Posterior cingulate gyrus (tissue), 11 donors: ENCODE measurements at regions not wholly inside any gene's neighbourhood (a gene's known extent, or its start where the extent isn't known, plus 50 kb on each side); places are given as distances from the start of the nearest gene placed in this dataset.
"Not testable (repeated sequence)": the region's sequence is repeated elsewhere in the genome, so short reads cannot be mapped to it uniquely, and the experiment has no call there.

Experiments used
- DNase-seq, 10 donors: peaks; one replicate each; pipeline versions ENCODE4 v3.0.0 to v3.0.0-alpha.2; 2020 to 2021; ENCODE audit warnings: mixed read lengths in 3 of 10
- intact Hi-C: fragments of 100-400 bp; cut with DNase I; formaldehyde crosslinking; loops from one replicate; pipeline ENCODE4 v1.15.1; 2023

DNA sequence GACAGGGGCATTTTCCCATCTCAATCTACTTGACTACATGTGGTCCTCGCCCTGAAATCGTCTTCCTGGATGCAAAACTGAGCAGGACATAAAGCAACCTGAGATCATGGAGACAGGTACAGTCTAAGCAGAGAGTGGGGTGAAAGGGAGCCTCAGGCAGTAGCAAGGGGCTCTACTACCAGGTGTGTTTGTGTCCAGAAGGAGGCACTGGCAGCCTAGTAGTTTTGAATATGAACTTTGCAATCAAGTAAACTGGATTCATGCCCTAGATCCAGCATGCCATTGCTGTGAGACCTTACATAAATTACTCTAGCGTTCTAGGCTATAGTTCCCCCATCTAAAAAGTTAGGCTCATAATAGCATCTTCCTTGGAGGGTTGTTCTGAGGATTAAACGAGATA lies 147.4 kb downstream of the TXNL1 start:
- intact Hi-C loops: no loop called here
- DNase-seq: no peak

DNA sequence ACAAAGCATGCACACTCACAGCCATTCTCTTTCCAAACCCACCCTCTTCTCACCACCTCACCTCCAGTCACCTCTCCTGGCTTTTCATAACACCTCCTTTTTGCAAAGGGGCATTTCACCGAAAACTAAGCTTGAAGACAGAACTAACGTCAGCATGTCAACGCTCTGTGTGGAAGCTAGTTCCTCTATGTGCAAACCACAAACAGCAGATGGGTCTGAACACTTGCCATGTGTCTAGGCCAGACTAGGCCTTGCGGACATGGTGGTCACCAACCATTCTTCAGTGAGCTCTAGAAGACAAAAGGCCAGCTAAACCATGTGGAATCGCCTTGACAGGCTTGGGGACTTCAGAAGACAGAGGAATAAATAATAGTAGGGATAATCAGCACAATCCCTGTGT lies 148.5 kb downstream of the TXNL1 start:
- no peak for DNase-seq
- intact Hi-C loops: no loop called here

DNA sequence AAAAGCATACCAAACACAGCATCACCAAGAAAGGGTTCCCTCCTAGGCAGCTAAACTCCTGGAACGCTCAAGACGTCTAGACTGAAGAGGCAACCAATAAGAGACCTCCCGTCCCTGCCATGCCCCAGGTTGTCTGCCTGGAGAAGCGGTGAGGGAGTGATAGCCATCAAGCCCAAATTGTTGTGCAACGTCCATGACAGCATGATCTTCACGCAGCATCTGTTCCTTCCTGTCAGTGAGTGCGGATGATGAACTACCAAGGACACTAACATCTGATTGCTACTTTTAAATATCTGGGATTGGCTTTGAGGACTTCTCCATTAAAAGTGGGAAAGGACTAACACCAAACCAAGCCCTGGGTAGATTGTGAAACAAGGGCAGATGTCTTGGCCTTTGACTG lies 149.7 kb downstream of the TXNL1 start:
- no peak for DNase-seq
- intact Hi-C loops: no loop called here

DNA sequence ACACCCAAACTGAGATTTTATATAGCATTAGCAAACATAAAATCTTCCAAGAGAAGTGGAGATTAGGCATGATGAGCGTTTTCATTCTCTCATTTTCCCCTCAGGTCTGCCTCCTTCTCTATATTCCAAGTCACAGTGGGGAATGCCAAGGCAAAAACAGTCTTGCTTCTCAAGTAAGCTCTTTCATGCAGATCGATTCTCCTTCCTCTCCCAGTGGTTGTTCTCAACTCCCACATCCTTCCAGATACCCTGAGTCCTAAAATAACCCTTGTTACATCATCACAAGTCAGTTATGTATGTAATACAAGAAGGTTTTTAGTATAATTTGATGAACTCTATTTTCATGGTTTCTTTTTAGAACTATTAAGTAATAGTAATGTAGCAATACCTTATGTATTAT lies 150.6 kb downstream of the TXNL1 start:
- intact Hi-C loops: no loop called here

GRCh38 chr18:56483386-56483785 lies 155.0 kb downstream of the TXNL1 start:
- no peak for DNase-seq
- intact Hi-C loops: no loop called here

More for the DNA sequence above, 150.6 kb downstream of the TXNL1 start:
- DNase-seq: no peak

DNA sequence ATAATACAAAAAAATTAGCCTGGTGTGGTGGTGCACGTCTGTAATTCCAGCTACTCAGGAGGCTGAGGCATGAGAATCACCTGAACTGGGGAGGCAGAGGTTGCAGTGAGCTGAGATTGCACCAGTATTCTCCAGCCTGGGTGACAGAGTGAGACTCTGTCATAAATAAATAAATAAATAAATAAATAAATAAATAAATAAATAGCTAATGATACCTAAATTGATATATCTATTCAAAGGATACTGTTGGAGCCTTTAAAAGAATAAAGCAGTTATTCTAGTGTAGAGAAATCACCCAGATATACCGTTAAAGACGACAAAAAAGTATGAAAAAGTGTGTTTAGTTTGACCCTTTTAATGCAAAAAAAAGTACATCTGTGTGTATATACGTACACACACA lies 155.6 kb downstream of the TXNL1 start:
- DNase-seq, intact Hi-C loops: not testable (repeated sequence)

DNA sequence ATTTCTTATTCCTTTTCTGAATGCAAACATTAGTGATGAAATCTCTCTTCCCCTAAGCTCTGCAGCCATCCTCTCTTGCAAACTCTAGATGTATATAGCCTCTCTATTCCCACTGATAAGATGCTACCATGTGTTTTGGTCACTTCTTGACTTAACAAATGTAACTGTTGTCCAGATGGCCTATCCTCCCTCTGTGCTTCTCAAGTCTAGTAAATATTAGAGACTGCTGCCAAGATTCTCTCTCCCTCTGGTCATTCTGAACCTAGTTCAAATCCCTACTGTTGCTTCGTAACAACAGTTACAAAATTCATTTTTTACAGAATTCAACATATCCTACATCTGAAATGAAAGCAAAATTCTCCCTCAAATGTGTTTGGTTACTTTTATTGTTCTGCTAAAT lies 156.6 kb downstream of the TXNL1 start:
- intact Hi-C loops: no loop called here
- no peak for DNase-seq

- DNase-seq: no peak
Measured at GRCh38 chr18:56479841-56480240, 158.6 kb downstream of the TXNL1 start.

DNA sequence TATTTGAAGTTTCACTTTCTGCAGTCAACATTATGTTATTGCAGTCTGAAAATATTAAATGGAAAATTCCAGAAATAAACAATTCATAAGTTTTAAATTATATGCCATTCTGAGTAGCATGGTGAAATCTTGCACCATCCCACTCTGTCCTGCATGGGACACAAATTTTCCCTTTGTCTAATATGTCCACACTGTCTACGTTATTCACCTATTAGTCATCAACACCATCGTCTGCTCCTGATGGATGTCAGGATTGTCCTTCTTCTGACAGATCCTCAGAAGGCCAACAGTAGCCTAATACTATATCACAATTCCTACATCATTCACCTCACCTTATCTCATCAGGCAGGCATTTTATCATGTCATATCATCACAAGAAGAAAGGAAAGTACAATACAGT lies 163.1 kb downstream of the TXNL1 start:
- intact Hi-C loops: no loop called here
- DNase-seq: no peak

More at GRCh38 chr18:56479841-56480240, 158.6 kb downstream of the TXNL1 start:
- intact Hi-C loops: no loop called here

GRCh38 chr18:56473400-56474024 lies 164.9 kb downstream of the TXNL1 start:
- intact Hi-C loops: no loop called here
- DNase-seq: no peak

GRCh38 chr18:56470406-56471351 lies 167.7 kb downstream of the TXNL1 start:
- intact Hi-C loops: no loop called here
- no peak for DNase-seq

GRCh38 chr18:56469582-56469981 lies 168.8 kb downstream of the TXNL1 start:
- intact Hi-C loops: no loop called here
- no peak for DNase-seq

DNA sequence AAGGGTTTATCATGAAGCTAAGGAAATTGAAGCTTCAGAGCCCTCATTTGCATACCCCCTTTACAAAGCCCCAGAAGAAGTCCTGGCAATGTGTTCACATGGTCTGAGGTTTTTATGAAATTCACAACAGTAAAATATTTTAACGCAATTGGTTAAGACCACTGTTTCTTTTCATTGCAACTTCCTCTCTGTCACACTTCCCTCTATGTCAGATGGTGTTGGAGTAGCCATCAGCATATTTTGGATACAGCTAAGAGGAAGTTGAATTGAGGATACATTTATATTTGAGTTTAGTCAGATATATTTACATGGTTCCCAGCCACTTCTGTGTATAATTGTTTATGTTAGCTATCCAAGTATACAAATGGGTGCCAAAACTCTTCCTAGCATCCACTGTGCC lies 170.0 kb downstream of the TXNL1 start:
- intact Hi-C loops: no loop called here

GRCh38 chr18:56462276-56462675 lies 176.1 kb downstream of the TXNL1 start:
- intact Hi-C loops: no loop called here
- DNase-seq: no peak

More for the DNA sequence above, 170.0 kb downstream of the TXNL1 start:
- no peak for DNase-seq

- DNase-seq: no peak
- intact Hi-C loops: no loop called here
Measured at GRCh38 chr18:56461151-56461550, 177.2 kb downstream of the TXNL1 start.

DNA sequence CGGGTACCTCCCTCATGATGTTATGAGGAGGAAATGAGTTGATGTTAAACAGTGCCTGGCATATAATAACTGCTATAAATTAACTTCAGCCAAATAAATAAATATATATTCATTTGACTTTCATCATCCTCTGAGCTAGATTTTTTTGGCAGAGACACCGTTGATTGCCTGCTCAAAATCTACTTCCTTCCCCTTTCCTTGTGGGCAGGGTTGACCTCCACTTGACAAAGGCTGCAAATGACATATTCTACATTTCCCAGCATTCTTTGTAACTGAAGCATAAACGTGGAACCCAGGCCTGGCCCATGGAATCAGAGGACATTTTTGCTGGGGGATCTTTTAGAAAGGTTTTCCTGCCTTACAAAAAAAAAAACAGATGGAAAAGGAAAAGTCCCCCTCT lies 177.8 kb downstream of the TXNL1 start:
- intact Hi-C loops: no loop called here
- DNase-seq: no peak

DNA sequence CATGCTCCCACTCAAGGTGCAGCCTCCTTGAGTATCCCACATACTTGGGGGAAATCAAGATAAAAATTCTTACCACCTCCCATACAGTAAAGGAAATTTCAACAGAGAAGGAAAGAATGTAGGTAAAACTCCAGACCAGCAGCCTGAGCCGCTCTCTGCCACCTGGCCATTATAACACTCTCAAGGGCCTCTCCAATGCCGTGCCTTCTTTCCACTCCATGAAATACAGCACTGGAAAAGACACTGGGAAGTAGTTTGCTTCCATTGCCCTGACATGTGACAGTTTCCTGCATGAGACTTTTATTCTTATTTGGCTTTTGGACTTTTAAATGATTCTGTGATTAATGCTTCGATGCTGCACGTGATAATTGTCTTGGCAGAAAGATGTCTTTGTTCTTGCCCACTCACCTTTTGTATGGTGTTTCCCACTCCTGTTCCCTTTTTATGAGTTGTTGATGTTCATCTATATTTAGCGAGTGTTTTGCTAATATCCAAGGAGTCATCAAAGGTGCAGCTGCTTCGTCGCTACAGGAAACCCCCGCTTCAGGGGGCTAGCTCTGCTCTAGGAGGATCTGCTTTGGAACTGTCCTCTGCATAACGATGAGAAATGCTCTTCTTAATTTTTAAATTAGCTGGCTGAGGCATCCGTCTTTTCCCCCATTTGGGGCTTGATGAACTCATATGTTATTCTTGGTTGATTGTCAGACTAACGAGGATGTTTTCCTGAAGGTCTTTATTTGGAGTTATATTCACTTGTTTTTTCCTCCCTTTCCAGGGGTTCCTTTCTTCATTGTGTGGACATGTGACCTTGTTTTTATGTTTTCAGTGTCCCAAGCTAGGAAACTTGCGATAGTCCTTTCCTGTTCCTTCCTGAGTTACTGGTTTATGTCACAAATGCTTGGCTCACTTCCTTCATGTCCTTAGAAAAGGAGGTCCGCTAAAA lies 179.4 kb downstream of the TXNL1 start:
- DNase-seq: no peak
- intact Hi-C loops: no loop called here

DNA sequence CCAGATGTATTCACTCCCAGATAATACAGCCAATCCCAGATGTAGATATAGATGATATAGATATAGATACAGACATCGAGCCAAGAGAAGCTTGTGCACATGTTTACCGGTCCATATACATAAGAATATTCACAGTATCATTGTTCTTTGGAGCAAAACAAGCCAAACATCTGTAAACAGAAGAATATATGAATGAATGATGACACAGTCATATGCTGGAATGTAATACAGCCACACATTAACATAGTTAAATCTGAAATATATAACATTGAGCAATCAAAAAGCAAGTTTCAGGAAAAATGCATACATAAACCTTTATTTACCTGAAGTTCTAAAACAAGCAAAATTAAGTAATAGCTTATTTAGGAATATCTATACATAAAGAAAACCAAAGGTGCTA lies 182.5 kb downstream of the TXNL1 start:
- intact Hi-C loops: no loop called here
- DNase-seq: no peak

GRCh38 chr18:56455141-56455540 lies 183.3 kb downstream of the TXNL1 start:
- DNase-seq: no peak
- intact Hi-C loops: no loop called here

DNA sequence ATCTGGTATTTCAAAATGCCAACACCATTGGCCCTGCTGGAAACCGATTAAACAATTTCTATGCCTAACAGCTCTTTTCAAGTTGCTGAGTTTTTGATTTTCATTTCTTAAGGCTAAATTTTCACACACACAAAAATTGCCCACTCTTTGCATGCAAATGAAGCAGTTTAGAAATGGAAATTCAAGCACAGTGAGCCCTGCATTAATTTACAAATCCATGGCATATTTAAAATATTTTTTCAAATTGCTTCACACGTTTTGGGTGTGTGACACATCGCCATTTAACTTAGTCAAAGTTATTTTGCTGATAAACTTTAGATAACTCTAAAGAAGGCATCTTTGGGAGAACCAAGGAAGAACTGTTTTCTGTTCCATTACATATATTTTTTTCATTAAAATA lies 184.8 kb downstream of the TXNL1 start:
- DNase-seq: no peak
- intact Hi-C loops: no loop called here

DNA sequence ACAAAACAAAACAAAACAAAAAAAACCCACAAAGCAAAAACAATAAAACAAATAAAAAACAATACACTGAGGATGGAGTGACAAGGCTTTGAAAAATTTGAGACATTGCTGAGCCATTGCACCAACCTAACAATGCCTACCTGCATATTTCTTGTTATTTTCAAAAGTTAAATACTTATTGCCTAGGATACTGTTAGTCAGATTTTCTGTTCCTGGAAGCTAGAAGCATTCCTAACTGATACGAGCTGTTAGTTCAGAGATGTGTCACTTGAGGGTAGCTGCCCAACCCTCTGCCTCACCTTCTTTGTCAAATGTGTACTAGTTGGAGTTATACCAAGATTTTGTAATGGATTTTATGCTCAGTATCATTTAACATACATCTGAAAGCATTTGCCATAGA lies 187.2 kb downstream of the TXNL1 start:
- intact Hi-C loops: no loop called here
- DNase-seq: no peak
